Sciatic nerve (tissue), 2 donors: ENCODE measurements at regions not wholly inside any gene's neighbourhood (a gene's known extent, or its start where the extent isn't known, plus 50 kb on each side); places are given as distances from the start of the nearest gene placed in this dataset.
A peak's percentile ranks its signal among the peaks of the same experiment; 100 is the strongest.
"Not testable (repeated sequence)": the region's sequence is repeated elsewhere in the genome, so short reads cannot be mapped to it uniquely, and the experiment has no call there.

Source experiments
- ATAC-seq: fragments of 200-7000 bp; cut with Tn5 transposase; one replicate; pipeline ENCODE4 v1.9.1; 2020; ENCODE audit warnings: mild to moderate bottlenecking, moderate library complexity
- DNase-seq: peaks from one replicate; pipeline ENCODE4 v3.0.0-alpha.2; 2020; ENCODE audit warnings: low spot score
- intact Hi-C: fragments of 100-400 bp; cut with DNase I; formaldehyde crosslinking; loops from one replicate; pipeline ENCODE4 v1.14.2; 2022
- donor health status: DM: no; HTN: no; CAD: no.
- donor health status: DM: no; HTN: no; CAD: no.

- DNase-seq (no peak), ATAC-seq (no peak)
- intact Hi-C loops = no loop called here
Measured at GRCh38 chr1:208977638-208978256, 605.8 kb upstream of the CAMK1G start.

DNA sequence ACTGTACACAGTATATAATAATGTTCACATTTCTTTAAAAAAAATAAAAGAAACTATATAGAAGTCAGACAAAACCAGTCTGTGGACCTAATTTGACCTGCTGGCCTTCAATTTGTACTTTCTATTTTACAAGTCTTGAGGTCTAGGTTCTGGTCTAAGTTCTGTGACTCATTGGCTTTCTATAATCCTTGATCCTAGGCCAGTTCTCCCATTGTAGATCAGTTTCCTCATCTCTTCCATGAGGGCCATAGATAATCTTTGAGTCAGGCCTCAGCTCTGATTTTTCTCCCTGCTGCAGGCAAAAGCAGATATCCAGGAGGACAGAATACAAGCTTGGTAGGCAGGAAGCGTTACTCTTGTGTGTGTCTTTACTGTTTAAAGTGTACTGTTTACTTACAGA, 603.7 kb upstream of the CAMK1G start:
- no peak for DNase-seq
- no peak for ATAC-seq
- intact Hi-C loops = no loop called here

DNA sequence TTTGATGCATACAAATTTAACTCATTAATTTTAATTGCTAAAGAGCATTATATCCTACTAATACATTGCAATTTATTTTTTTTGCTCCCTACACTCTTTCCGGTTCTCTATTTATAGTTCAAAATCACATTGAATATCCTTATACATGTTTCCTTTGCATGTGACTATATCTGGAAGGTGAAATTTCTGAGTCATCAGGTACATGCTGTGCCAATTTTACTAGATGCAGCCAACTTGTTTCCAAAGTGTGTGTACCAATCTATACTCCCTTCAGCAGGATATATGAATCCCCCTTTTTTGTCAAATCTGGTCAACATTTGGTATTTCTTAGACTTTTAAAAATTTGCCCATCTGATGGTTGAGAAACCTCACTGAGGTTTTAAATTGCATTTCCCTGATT, 602.9 kb upstream of the CAMK1G start:
- intact Hi-C loops = no loop called here
- ATAC-seq = no peak
- DNase-seq = no peak

GRCh38 chr1:208985231-208985630, 598.3 kb upstream of the CAMK1G start:
- no peak for ATAC-seq
- DNase-seq = no peak

DNA sequence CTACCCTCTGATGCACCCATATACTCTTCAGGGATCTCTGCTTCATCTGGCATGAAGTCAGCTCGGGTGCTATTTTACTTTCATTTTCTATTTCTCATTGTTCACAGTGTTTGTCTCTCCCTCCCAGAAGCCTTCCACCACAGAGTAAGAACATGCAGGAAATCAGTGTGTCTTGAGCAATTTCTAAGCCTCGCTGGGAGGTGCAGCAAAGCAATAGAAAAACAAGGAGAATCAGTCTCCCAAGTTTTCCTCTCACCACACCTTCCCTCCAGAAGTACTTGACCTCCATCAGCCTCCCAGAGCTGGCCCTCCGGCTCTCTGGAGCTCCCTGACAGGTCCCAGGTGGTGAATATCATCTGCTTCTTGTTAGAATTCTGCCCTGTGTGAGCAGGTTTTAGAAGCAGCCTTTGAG, 594.7 kb upstream of the CAMK1G start:
- DNase-seq (no peak), ATAC-seq (peak; percentile 49)
- intact Hi-C loops = no loop called here

More at GRCh38 chr1:208985231-208985630, 598.3 kb upstream of the CAMK1G start:
- intact Hi-C loops = no loop called here

- intact Hi-C loops = no loop called here
- ATAC-seq = no peak
- DNase-seq = no peak
Measured at GRCh38 chr1:208990456-208990855, 593.1 kb upstream of the CAMK1G start.

- ATAC-seq, DNase-seq, intact Hi-C loops: not testable (repeated sequence)
Measured at GRCh38 chr1:208997053-208997452, 586.5 kb upstream of the CAMK1G start.

GRCh38 chr1:208997726-208998312, 585.7 kb upstream of the CAMK1G start:
- DNase-seq (no peak), ATAC-seq (no peak)
- intact Hi-C loops = no loop called here

- ATAC-seq (no peak), DNase-seq (no peak)
- intact Hi-C loops = no loop called here
Measured at GRCh38 chr1:209008586-209008985, 574.9 kb upstream of the CAMK1G start.

GRCh38 chr1:209010475-209011230, 572.9 kb upstream of the CAMK1G start:
- ATAC-seq (no peak), DNase-seq (no peak)
- intact Hi-C loops = no loop called here

DNA sequence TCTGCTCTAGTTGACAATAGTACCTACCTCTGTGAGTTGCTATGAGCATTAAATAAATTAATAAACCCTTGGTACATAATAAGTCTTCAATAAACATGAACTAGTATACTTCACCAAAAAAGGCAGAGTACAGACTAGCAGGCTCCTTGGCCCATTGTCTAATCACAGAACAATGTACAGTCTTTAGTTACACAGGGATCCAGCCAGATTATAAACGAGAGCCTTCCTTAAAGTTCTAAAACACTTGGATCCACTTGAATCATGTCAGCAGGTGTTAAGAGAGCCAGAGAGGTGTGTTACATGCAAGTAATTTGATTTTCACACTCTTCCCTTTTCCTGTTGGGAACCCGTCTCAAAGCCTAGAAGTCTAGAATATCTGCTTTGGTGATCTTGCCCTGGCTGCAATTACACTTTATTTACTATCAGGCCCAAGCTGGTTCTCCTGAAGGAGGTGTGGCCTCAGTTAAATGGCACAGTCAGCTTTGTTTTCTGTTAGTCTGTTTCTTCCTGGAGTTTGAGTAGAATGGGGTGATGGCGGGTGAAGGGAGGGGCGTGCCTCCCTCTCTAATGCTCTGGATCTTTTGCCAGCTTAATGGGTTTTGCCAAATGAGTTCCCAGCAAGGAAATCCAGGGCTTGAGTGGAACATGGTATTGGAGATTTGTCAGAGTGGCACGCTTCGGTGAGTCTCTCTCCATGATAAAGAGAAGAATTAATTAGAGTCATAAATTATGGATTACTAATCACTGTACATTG, 570.9 kb upstream of the CAMK1G start:
- intact Hi-C loops = no loop called here
- no peak for DNase-seq
- no peak for ATAC-seq

GRCh38 chr1:209015092-209015491, 568.4 kb upstream of the CAMK1G start:
- intact Hi-C loops = no loop called here
- DNase-seq = no peak
- ATAC-seq = no peak

- no peak for DNase-seq
- intact Hi-C loops = no loop called here
- ATAC-seq = no peak
Measured at GRCh38 chr1:209021622-209022021, 561.9 kb upstream of the CAMK1G start.

GRCh38 chr1:209023790-209024189, 559.7 kb upstream of the CAMK1G start:
- no peak for DNase-seq
- intact Hi-C loops = no loop called here
- no peak for ATAC-seq

GRCh38 chr1:209029737-209030136, 553.8 kb upstream of the CAMK1G start:
- ATAC-seq (no peak), DNase-seq (no peak)
- intact Hi-C loops = no loop called here

DNA sequence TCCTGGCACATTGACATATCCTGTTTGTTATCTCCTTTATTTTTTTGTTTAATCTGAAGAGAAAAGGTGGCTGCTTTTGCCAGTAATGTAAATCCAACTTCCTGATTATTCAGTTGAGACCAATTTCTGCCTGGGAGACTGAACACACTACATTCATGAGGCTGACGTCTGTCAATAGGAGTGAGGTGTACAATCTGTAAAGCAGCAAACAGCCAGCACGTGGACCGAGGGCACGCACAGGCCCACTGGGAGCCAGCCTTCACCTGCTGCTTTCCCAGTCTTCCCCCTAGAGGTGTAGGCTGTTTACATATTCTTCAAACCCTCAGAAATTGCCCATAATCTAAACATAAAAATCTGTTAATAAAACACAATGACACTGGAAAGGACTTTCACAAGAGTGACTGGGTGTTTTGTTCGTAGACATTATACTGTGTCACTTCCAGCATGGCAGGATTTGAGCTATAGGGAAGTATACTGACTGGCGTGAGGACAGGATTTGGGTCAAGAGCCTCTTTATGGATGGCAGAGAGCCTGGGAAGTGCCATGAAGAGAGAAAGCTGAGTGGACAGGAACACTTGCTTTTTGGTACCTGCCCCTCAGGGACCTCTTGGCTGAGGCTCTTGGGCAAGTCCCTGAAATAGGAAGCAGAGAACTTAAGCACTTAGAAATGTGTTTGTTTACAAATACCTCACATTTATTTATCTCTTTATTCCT, 552.9 kb upstream of the CAMK1G start:
- intact Hi-C loops = no loop called here
- no peak for ATAC-seq
- DNase-seq = no peak

- DNase-seq (no peak), ATAC-seq (no peak)
- intact Hi-C loops = no loop called here
Measured at GRCh38 chr1:209037064-209037463, 546.5 kb upstream of the CAMK1G start.

DNA sequence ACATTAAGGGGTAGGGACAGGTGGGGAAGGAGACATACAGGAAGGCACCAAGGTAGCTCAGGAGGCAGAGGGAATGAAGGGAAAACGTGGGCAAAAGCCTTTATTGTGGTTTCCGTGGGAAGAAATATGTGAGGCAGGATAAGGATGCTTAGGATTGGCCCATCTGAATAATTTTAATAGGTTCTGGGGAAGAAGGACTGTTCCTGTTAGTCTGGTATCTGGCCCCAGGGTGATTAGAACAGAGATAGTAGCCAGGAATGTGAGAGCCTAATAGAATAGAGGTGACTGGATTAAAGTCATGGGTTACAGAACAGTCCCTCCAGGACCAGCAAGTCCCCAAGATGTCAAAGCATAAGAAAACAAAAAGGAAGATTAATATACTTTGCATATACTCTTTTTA, 545.2 kb upstream of the CAMK1G start:
- DNase-seq = no peak
- no peak for ATAC-seq
- intact Hi-C loops = no loop called here

GRCh38 chr1:209038735-209039134, 544.8 kb upstream of the CAMK1G start:
- no peak for DNase-seq
- intact Hi-C loops = no loop called here
- no peak for ATAC-seq
